HL-60 (cell line): ENCODE measurements at regions not wholly inside any gene's neighbourhood (a gene's known extent, or its start where the extent isn't known, plus 50 kb on each side); places are given as distances from the start of the nearest gene placed in this dataset.
A peak's percentile ranks its signal among the peaks of the same experiment; 100 is the strongest.

Experiments used
- DNase-seq, 2 experiments: peaks; one replicate each; pipeline ENCODE4 v3.0.0-alpha.2; 2010 to 2020; ENCODE audit warnings: low read depth in 1 of 2, low spot score in 1 of 2
- H3K27ac ChIP-seq: fragments of 250-450 bp; sonication (Bioruptor Pico); replicated peaks from 2 replicates; pipeline ENCODE4 v1.5.1; 2020; ENCODE audit warnings: mild to moderate bottlenecking, moderate library complexity
- H3K27me3 ChIP-seq: fragments of 250-450 bp; sonication (Bioruptor Pico); 2 replicates; pipeline ENCODE4 v1.5.1; 2021; ENCODE audit warnings: mild to moderate bottlenecking, moderate library complexity; ENCODE audit not compliant: insufficient read depth, poor library complexity, severe bottlenecking
- H3K4me3 ChIP-seq: replicated peaks from 2 replicates; pipeline ENCODE4 v1.5.1; 2011; ENCODE audit warnings: mild to moderate bottlenecking, control low read depth, low read length; ENCODE audit not compliant: insufficient read depth
- CTCF ChIP-seq: IDR thresholded peaks from one replicate; pipeline ENCODE4 v1.5.1; 2011; ENCODE audit warnings: low read length, control low read depth, inconsistent platforms; ENCODE audit not compliant: insufficient read depth
- GABPA ChIP-seq: IDR thresholded peaks from 2 replicates; pipeline ENCODE4 v1.6.1; 2012; ENCODE audit warnings: low read depth
- POLR2AphosphoS5 ChIP-seq: IDR thresholded peaks from 2 replicates; pipeline ENCODE4 v1.6.1; 2012; ENCODE audit warnings: low read depth
- REST ChIP-seq: IDR thresholded peaks from 2 replicates; pipeline ENCODE4 v1.6.1; 2012; ENCODE audit warnings: low read depth; ENCODE audit not compliant: insufficient replicate concordance
- SPI1 ChIP-seq: IDR thresholded peaks from 2 replicates; pipeline ENCODE4 v1.6.1; 2012; ENCODE audit warnings: low read depth, mild to moderate bottlenecking, borderline replicate concordance

GRCh38 chr9:94181408-94182181 is 77.5 kb upstream of the ZNF169 start:
- TF ChIP-seq POLR2AphosphoS5 (no peak), REST (no peak), SPI1 (no peak), CTCF (no peak), GABPA (no peak)
- Histone ChIP-seq H3K27ac (no peak overlapping the region), H3K27me3 (no peaks in the 10 kb centered on the region)

GRCh38 chr9:94182532-94182931 is 76.6 kb upstream of the ZNF169 start:
- H3K27ac ChIP-seq, result no peak overlapping the region
- H3K27me3 ChIP-seq, result no peaks in the 10 kb centered on the region
- no peak overlapping the region for H3K4me3 ChIP-seq
- no peak for TF ChIP-seq CTCF
- TF ChIP-seq POLR2AphosphoS5, result peak; percentile 14; the same call in 1 of the 2 replicates
- TF ChIP-seq SPI1, result no peak
- no peak for DNase-seq

More at GRCh38 chr9:94181408-94182181, 77.5 kb upstream of the ZNF169 start:
- DNase-seq, result no peak
- H3K4me3 ChIP-seq, result no peak overlapping the region

GRCh38 chr9:94183240-94183999 is 75.7 kb upstream of the ZNF169 start:
- H3K4me3 ChIP-seq, result no peak overlapping the region
- TF ChIP-seq CTCF (no peak), REST (no peak), GABPA (no peak), SPI1 (no peak), POLR2AphosphoS5 (no peak)
- DNase-seq, result no peak
- H3K27ac ChIP-seq, result no peak overlapping the region
- H3K27me3 ChIP-seq, result no peaks in the 10 kb centered on the region
